Loucy (cell line): ENCODE measurements at regions not wholly inside any gene's neighbourhood (a gene's known extent, or its start where the extent isn't known, plus 50 kb on each side); places are given as distances from the start of the nearest gene placed in this dataset.

Experiments
- H2AFZ ChIP-seq: fragments of 200-600 bp; sonication (generic); 2 replicates; pipeline ENCODE4 v1.6.0; 2016; ENCODE audit warnings: antibody characterized with exemption, mild to moderate bottlenecking, low read length, moderate library complexity
- H3F3A ChIP-seq: fragments of 200-600 bp; 2 replicates; pipeline ENCODE4 v1.6.0; 2016; ENCODE audit warnings: antibody characterized with exemption, low read depth, mild to moderate bottlenecking
- H3K27me3 ChIP-seq: fragments of 200-600 bp; sonication (generic); 2 replicates; pipeline ENCODE4 v1.6.1; 2014; ENCODE audit warnings: low read length, mild to moderate bottlenecking; ENCODE audit not compliant: insufficient read depth, poor library complexity, severe bottlenecking
- H3K36me3 ChIP-seq: fragments of 200-600 bp; sonication (generic); 2 replicates; pipeline ENCODE4 v1.6.1; 2016; ENCODE audit warnings: low read length; ENCODE audit not compliant: insufficient read depth
- H3K4me1 ChIP-seq: fragments of 200-600 bp; sonication (generic); 2 replicates; pipeline ENCODE4 v1.5.1; 2014; ENCODE audit warnings: low read length, mild to moderate bottlenecking; ENCODE audit not compliant: insufficient read depth, poor library complexity, severe bottlenecking
- H3K4me2 ChIP-seq: fragments of 200-600 bp; sonication (generic); 2 replicates; pipeline ENCODE4 v1.6.0; 2014; ENCODE audit warnings: antibody characterized with exemption, low read length, low read depth, mild to moderate bottlenecking; ENCODE audit not compliant: poor library complexity, severe bottlenecking
- H3K4me3 ChIP-seq: fragments of 200-600 bp; sonication (generic); 2 replicates; pipeline ENCODE4 v1.5.1; 2014; ENCODE audit warnings: low read length, mild to moderate bottlenecking, mixed read lengths; ENCODE audit not compliant: poor library complexity, severe bottlenecking
- H3K79me2 ChIP-seq: fragments of 200-600 bp; sonication (generic); 2 replicates; pipeline ENCODE4 v1.6.1; 2014; ENCODE audit warnings: low read length; ENCODE audit not compliant: insufficient read depth
- H3K9ac ChIP-seq: fragments of 200-600 bp; sonication (generic); 2 replicates; pipeline ENCODE4 v1.6.0; 2014; ENCODE audit warnings: mild to moderate bottlenecking, low read depth, low read length, moderate library complexity; ENCODE audit not compliant: poor library complexity, severe bottlenecking
- H3K9me2 ChIP-seq: fragments of 200-600 bp; sonication (generic); replicated peaks from 2 replicates; pipeline ENCODE4 v1.6.1; 2016; ENCODE audit warnings: low read depth, low read length, mixed read lengths
- H3K9me3 ChIP-seq: fragments of 200-600 bp; sonication (generic); 2 replicates; pipeline ENCODE4 v1.6.1; 2014; ENCODE audit warnings: mild to moderate bottlenecking, antibody characterized with exemption, low read length, low read depth; ENCODE audit not compliant: insufficient read depth
- H4K20me1 ChIP-seq: fragments of 200-600 bp; sonication (generic); 2 replicates; pipeline ENCODE4 v1.6.0; 2014; ENCODE audit warnings: antibody characterized with exemption, low read length, mild to moderate bottlenecking; ENCODE audit not compliant: insufficient read depth, poor library complexity, severe bottlenecking
- CTCF ChIP-seq: fragments of 200-600 bp; sonication (generic); conservative IDR thresholded peaks from 2 replicates; pipeline ENCODE4 v1.5.1; 2014; ENCODE audit warnings: mild to moderate bottlenecking, antibody characterized with exemption, low read length
- EZH2phosphoT487 ChIP-seq: fragments of 200-600 bp; IDR thresholded peaks from 2 replicates; pipeline ENCODE4 v1.6.1; 2018; ENCODE audit warnings: antibody characterized with exemption, mild to moderate bottlenecking, moderate library complexity, borderline replicate concordance

- no peaks in the 10 kb centered on the region for H3K79me2 ChIP-seq
- no peaks in the 10 kb centered on the region for H3F3A ChIP-seq
- no peak overlapping the region for H3K4me3 ChIP-seq
- no peaks in the 10 kb centered on the region for H3K4me1 ChIP-seq
- TF ChIP-seq EZH2phosphoT487 (no peak), CTCF (no peak)
- no peak overlapping the region for H3K9ac ChIP-seq
- H3K9me2 ChIP-seq = no peaks in the 10 kb centered on the region
- no peaks in the 10 kb centered on the region for H4K20me1 ChIP-seq
- no peak overlapping the region for H3K4me2 ChIP-seq
- no peak overlapping the region for H2AFZ ChIP-seq
- no peaks in the 10 kb centered on the region for H3K27me3 ChIP-seq
- H3K9me3 ChIP-seq = peaks cover 8% of the 10 kb centered on the region; the same call in 1 of the 2 replicates
- no peaks in the 10 kb centered on the region for H3K36me3 ChIP-seq
Measured at GRCh38 chr2:239834143-239834542, 191.0 kb downstream of the NDUFA10 start.

- Histone ChIP-seq H3K4me2 (no peak overlapping the region), H3K79me2 (no peaks in the 10 kb centered on the region), H3F3A (no peaks in the 10 kb centered on the region), H3K36me3 (no peaks in the 10 kb centered on the region), H3K4me3 (no peak overlapping the region), H3K9ac (no peak overlapping the region), H3K9me2 (no peaks in the 10 kb centered on the region), H4K20me1 (no peaks in the 10 kb centered on the region), H3K27me3 (no peaks in the 10 kb centered on the region), H3K4me1 (no peaks in the 10 kb centered on the region), H2AFZ (no peak overlapping the region), H3K9me3 (peaks cover 8% of the 10 kb centered on the region; the same call in 1 of the 2 replicates)
- no peak for TF ChIP-seq EZH2phosphoT487
- no peak for TF ChIP-seq CTCF
Measured at GRCh38 chr2:239833269-239834109, 191.7 kb downstream of the NDUFA10 start.

- Histone ChIP-seq H3K9me2 (no peaks in the 10 kb centered on the region), H3K4me2 (no peak overlapping the region), H2AFZ (no peak overlapping the region), H3F3A (no peaks in the 10 kb centered on the region), H3K79me2 (no peaks in the 10 kb centered on the region), H3K9me3 (peaks cover 11% of the 10 kb centered on the region; the same call in 1 of the 2 replicates), H3K4me3 (no peak overlapping the region), H3K36me3 (no peaks in the 10 kb centered on the region), H3K27me3 (no peaks in the 10 kb centered on the region), H3K9ac (no peak overlapping the region), H3K4me1 (no peaks in the 10 kb centered on the region), H4K20me1 (no peaks in the 10 kb centered on the region)
- no peak for TF ChIP-seq CTCF
- no peak for TF ChIP-seq EZH2phosphoT487
Measured at GRCh38 chr2:239832490-239833268, 192.5 kb downstream of the NDUFA10 start.
